ENCODE measurements at regions not wholly inside any gene's neighbourhood (a gene's known extent, or its start where the extent isn't known, plus 50 kb on each side); places are given as distances from the start of the nearest gene placed in this dataset.

GRCh38 chr1:209063767-209064659 lies 519.5 kb upstream of the CAMK1G start:
- no peak for DNase-seq

GRCh38 chr1:209064850-209065706 lies 518.4 kb upstream of the CAMK1G start:
- peak; percentile 28 for DNase-seq

GRCh38 chr1:209072481-209072880 lies 511.0 kb upstream of the CAMK1G start:
- no peak for DNase-seq

GRCh38 chr1:209073879-209074278 lies 509.6 kb upstream of the CAMK1G start:
- no peak for DNase-seq

GRCh38 chr1:209074575-209075250 lies 508.8 kb upstream of the CAMK1G start:
- no peak for DNase-seq

GRCh38 chr1:209076688-209077087 lies 506.8 kb upstream of the CAMK1G start:
- no peak for DNase-seq

GRCh38 chr1:209080170-209080781 lies 503.2 kb upstream of the CAMK1G start:
- no peak for DNase-seq

GRCh38 chr1:209086486-209087192 lies 496.9 kb upstream of the CAMK1G start:
- DNase-seq, result no peak

GRCh38 chr1:209094384-209094783 lies 489.1 kb upstream of the CAMK1G start:
- DNase-seq, result no peak

- no peak for DNase-seq
These were observed 487.6 kb upstream of the CAMK1G start for GRCh38 chr1:209095627-209096595.

- DNase-seq, result no peak
These were observed 483.1 kb upstream of the CAMK1G start for GRCh38 chr1:209100460-209100859.

- no peak for DNase-seq
These were observed 482.4 kb upstream of the CAMK1G start for GRCh38 chr1:209101106-209101505.

GRCh38 chr1:209102120-209102519 lies 481.4 kb upstream of the CAMK1G start:
- DNase-seq, result no peak

- no peak for DNase-seq
These were observed 481.0 kb upstream of the CAMK1G start for GRCh38 chr1:209102531-209102930.

GRCh38 chr1:209103092-209103491 lies 480.4 kb upstream of the CAMK1G start:
- DNase-seq, result no peak

GRCh38 chr1:209104646-209105045 lies 478.9 kb upstream of the CAMK1G start:
- DNase-seq, result no peak

- no peak for DNase-seq
These were observed 477.8 kb upstream of the CAMK1G start for GRCh38 chr1:209105701-209106100.

- DNase-seq, result no peak
These were observed 477.2 kb upstream of the CAMK1G start for GRCh38 chr1:209106237-209106741.

GRCh38 chr1:209106861-209107260 lies 476.7 kb upstream of the CAMK1G start:
- no peak for DNase-seq

- no peak for DNase-seq
These were observed 476.0 kb upstream of the CAMK1G start for GRCh38 chr1:209107535-209107934.

Data from renal pelvis (tissue), 1 donor.